Endothelial cell (in vitro differentiated cells): ENCODE measurements at regions not wholly inside any gene's neighbourhood (a gene's known extent, or its start where the extent isn't known, plus 50 kb on each side); places are given as distances from the start of the nearest gene placed in this dataset.

Experiments used
- DNase-seq: peaks from one replicate; pipeline ENCODE4 v3.0.0; 2021; ENCODE audit warnings: low spot score
- H3K27ac Mint-ChIP-seq: one replicate; pipeline ENCODE4 v1.8.0; 2021; ENCODE audit warnings: mixed read lengths, inconsistent platforms; ENCODE audit not compliant: unreplicated experiment
- H3K27me3 Mint-ChIP-seq: one replicate; pipeline ENCODE4 v1.8.0; 2021; ENCODE audit warnings: mild to moderate bottlenecking, moderate library complexity, mixed read lengths, inconsistent platforms; ENCODE audit not compliant: unreplicated experiment
- H3K36me3 Mint-ChIP-seq: one replicate; pipeline ENCODE4 v1.8.0; 2021; ENCODE audit warnings: mild to moderate bottlenecking, low read depth, mixed read lengths, inconsistent platforms; ENCODE audit not compliant: unreplicated experiment
- H3K4me1 Mint-ChIP-seq: one replicate; pipeline ENCODE4 v1.8.0; 2021; ENCODE audit warnings: mild to moderate bottlenecking, mixed read lengths, inconsistent platforms; ENCODE audit not compliant: unreplicated experiment
- H3K4me3 Mint-ChIP-seq: one replicate; pipeline ENCODE4 v1.8.0; 2021; ENCODE audit warnings: mild to moderate bottlenecking, mixed read lengths, inconsistent platforms; ENCODE audit not compliant: unreplicated experiment
- H3K9me3 Mint-ChIP-seq: one replicate; pipeline ENCODE4 v1.8.0; 2021; ENCODE audit warnings: mixed read lengths, inconsistent platforms; ENCODE audit not compliant: unreplicated experiment
- CTCF ChIP-seq: fragments of 200-600 bp; sonication (generic); IDR thresholded peaks from one replicate; pipeline ENCODE4 v1.5.0; 2021; ENCODE audit warnings: antibody characterized with exemption; ENCODE audit not compliant: unreplicated experiment

GRCh38 chr6:167581637-167582036 lies 245.1 kb upstream of the AFDN start:
- Mint-ChIP-seq H3K9me3 (no peaks in the 10 kb centered on the region), H3K27ac (no peak overlapping the region), H3K4me3 (no peak overlapping the region), H3K36me3 (peaks cover 4% of the 10 kb centered on the region), H3K4me1 (peaks cover 6% of the 10 kb centered on the region), H3K27me3 (peaks cover 4% of the 10 kb centered on the region)
- no peak for DNase-seq
- no peak for TF ChIP-seq CTCF

DNA sequence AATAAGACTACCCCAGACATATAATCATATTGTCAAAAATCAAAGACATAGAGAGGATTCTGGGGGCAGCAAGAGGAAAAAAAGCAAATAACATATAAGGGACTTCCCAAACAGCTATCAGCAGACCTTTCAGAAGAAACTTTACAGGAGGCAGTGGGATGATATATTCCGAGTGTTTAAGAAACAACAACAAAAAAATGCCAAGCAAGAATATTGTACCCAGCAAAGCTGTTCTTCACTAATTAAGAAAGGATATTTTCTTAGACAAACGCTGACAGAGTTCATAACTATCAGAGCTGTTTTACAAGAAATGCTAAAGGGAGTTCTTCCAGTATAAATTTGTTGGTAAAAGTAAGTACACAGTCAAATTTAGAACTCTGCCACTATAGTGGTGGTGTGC lies 243.3 kb upstream of the AFDN start:
- TF ChIP-seq CTCF: no peak
- Mint-ChIP-seq H3K27me3 (peaks cover 4% of the 10 kb centered on the region), H3K27ac (no peak overlapping the region), H3K4me1 (peaks cover 8% of the 10 kb centered on the region), H3K9me3 (no peaks in the 10 kb centered on the region), H3K4me3 (no peak overlapping the region), H3K36me3 (no peaks in the 10 kb centered on the region)
- no peak for DNase-seq

DNA sequence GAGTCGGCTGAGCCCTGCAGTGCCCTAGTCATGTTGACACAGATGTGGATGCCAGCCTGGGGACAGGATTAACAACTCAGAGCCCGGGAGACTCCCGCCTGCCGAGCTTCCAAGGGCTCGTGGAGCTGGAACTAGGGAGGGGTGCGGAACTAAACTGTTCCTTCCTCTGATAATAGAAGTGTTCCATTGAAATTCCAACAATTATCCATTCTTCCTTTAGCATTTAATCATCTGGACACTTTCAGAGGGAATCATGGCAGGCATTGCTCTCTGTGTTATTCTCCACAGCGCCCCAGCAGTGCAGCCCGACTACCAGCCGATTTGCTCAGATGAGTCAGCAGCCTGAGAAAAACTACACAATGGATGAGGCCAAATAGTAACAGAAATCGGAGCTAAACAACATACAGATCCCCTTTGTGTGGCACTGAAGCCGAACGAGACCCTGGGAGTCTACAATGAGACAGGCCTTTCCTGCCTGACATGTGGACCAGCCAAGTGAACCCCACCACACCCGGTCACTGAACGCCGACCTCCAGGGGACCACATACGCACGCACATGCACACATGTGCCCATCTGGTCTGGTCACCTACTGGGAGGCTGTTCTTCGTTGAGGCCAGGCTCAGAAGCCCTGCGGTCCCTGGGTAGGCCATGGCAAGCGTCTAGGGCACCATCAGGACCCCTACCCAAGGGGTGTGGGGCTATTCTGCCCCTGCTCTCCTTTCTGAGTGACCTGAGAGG lies 238.4 kb upstream of the AFDN start:
- Mint-ChIP-seq H3K27ac (peak overlapping the region; percentile 84), H3K27me3 (peaks cover 8% of the 10 kb centered on the region), H3K36me3 (peaks cover 9% of the 10 kb centered on the region), H3K4me3 (no peak overlapping the region), H3K4me1 (peaks cover 2% of the 10 kb centered on the region), H3K9me3 (no peaks in the 10 kb centered on the region)
- TF ChIP-seq CTCF: no peak
- DNase-seq: no peak

DNA sequence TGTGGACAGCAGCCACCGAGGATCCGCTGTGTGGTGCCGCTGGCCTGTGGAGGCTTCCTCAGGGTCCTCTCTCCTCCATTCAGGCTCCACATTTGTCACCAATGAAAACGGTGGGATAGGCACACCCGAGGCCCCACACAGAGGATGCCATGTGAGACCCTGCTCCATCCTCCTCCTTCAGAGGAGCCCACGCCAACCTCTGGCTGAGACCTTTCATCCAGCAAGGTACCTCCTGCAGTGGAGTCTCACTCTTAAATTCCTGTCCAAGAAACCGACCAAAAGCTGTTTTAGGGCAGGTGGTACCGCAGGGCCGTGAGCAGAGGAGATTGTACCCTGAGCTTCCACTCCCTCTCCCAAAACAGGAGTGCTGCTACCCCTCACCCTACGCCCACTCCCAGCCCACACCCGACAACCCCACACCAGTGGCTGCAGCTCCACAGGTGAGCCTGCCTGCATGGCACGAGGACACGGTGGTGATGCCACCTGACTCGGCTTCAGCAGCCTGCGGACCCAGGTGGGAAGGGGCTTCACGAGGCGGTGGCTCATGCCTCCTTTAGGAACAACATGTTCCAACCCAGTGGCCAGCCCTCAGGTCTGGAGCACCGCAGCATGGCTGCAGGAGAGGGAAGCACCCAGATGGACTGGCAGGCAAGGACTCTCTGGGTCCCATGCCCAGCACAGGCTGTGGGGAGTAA lies 237.6 kb upstream of the AFDN start:
- peaks cover 9% of the 10 kb centered on the region for H3K36me3 Mint-ChIP-seq
- peaks cover 2% of the 10 kb centered on the region for H3K4me1 Mint-ChIP-seq
- no peak for TF ChIP-seq CTCF
- H3K4me3 Mint-ChIP-seq: no peak overlapping the region
- H3K27ac Mint-ChIP-seq: no peak overlapping the region
- H3K27me3 Mint-ChIP-seq: peaks cover 8% of the 10 kb centered on the region
- no peak for DNase-seq
- no peaks in the 10 kb centered on the region for H3K9me3 Mint-ChIP-seq

DNA sequence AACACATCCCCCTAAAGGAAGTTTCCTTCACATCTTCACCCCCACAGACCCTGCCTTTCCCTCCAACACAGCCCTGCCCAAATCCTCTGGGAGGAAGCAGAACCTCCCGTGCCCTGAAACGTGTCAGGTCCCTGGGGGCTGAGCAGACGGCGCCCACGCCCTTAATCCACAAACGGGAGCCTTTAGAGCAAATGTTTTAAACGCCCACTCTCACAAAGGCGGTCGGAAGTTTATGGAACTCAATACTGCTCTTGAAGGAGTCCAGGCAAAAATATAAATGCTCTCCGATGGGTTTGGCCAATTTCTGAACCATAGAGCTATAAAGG lies 237.1 kb upstream of the AFDN start:
- peaks cover 8% of the 10 kb centered on the region for H3K27me3 Mint-ChIP-seq
- no peaks in the 10 kb centered on the region for H3K9me3 Mint-ChIP-seq
- no peak overlapping the region for H3K27ac Mint-ChIP-seq
- no peak for DNase-seq
- no peak for TF ChIP-seq CTCF
- H3K4me3 Mint-ChIP-seq: no peak overlapping the region
- H3K36me3 Mint-ChIP-seq: peaks cover 9% of the 10 kb centered on the region
- H3K4me1 Mint-ChIP-seq: peaks cover 2% of the 10 kb centered on the region
